HepG2 (cell line): ENCODE measurements at regions not wholly inside any gene's neighbourhood (a gene's known extent, or its start where the extent isn't known, plus 50 kb on each side); places are given as distances from the start of the nearest gene placed in this dataset.

ENCODE experiments used
- ETS1 ChIP-seq: sonication (generic); formaldehyde crosslinking; IDR thresholded peaks from 2 replicates; pipeline ENCODE4 v1.4.0; 2020; ENCODE audit warnings: missing genetic modification reagents
- HOXA5 ChIP-seq: sonication (generic); formaldehyde crosslinking; IDR thresholded peaks from 2 replicates; pipeline ENCODE4 v1.4.0; 2020; ENCODE audit warnings: missing genetic modification reagents
- KLF6 ChIP-seq: IDR thresholded peaks from 2 replicates; pipeline ENCODE4 v1.8.0; 2016; ENCODE audit warnings: missing biosample characterization, missing genetic modification reagents
- ZNF10 ChIP-seq: sonication (generic); formaldehyde crosslinking; IDR thresholded peaks from 2 replicates; pipeline ENCODE4 v1.4.0; 2020; ENCODE audit warnings: mild to moderate bottlenecking, low read depth, missing genetic modification reagents, borderline replicate concordance

GRCh38 chr20:56810141-56810540 lies 181.0 kb downstream of the TFAP2C start:
- no peak for TF ChIP-seq HOXA5 (CRISPR knock-in tag)
- no peak for TF ChIP-seq ZNF10 (CRISPR knock-in tag)
- TF ChIP-seq KLF6 (CRISPR knock-in tag): no peak
- no peak for TF ChIP-seq ETS1
